B cell (primary cell): ENCODE measurements at regions not wholly inside any gene's neighbourhood (a gene's known extent, or its start where the extent isn't known, plus 50 kb on each side); places are given as distances from the start of the nearest gene placed in this dataset.

Experiments used
- ATAC-seq: fragments of 200-7000 bp; cut with Tn5 transposase; one replicate; pipeline ENCODE4 v1.10.0; 2021; ENCODE audit warnings: low read depth, mild to moderate bottlenecking, moderate number of reproducible peaks, moderate library complexity
- CTCF ChIA-PET: fragments of 350-600 bp; sonication (Branson Sonifier 250); formaldehyde crosslinking; loops from one replicate; lab custom pipeline; 2021; ENCODE audit warnings: antibody characterized with exemption, inconsistent platforms; lab: Charles Lee
- POLR2A ChIA-PET: fragments of 350-600 bp; sonication (Branson Sonifier 250); formaldehyde crosslinking; loops from one replicate; lab custom pipeline; 2021; ENCODE audit warnings: antibody characterized with exemption; lab: Charles Lee
- DNase-seq: peaks from one replicate; pipeline ENCODE4 v3.0.0; 2013
- H2AFZ ChIP-seq: 2 replicates; pipeline ENCODE4 v1.6.1; 2012; ENCODE audit warnings: mild to moderate bottlenecking, low read depth, low read length; ENCODE audit not compliant: insufficient read depth, poor library complexity, severe bottlenecking
- H3K27ac ChIP-seq, 2 donors: 1 replicate in 1 of 2; 2 replicates in 1 of 2; pipeline ENCODE4 v1.5.1; 2012 to 2013; ENCODE audit warnings: low read length in 2 of 2, mild to moderate bottlenecking in 2 of 2, moderate library complexity in 1 of 2
- H3K27me3 ChIP-seq, 4 experiments: fragments of 200-600 bp in 1 of 4; sonication (generic) in 1 of 4; replicated peaks in 1 of 4; 1 replicate in 2 of 4; 2 replicates in 2 of 4; pipeline versions ENCODE4 v1.6.1 to v1.7.0; 2013 to 2016; ENCODE audit warnings: low read length in 3 of 4, mild to moderate bottlenecking in 2 of 4, mixed read lengths in 1 of 4, moderate library complexity in 1 of 4; ENCODE audit not compliant: insufficient read depth in 4 of 4, control insufficient read depth in 3 of 4; ENCODE audit errors: control extremely low read depth in 1 of 4
- H3K36me3 ChIP-seq, 2 experiments: replicated peaks in 1 of 2; 1 replicate in 1 of 2; 2 replicates in 1 of 2; pipeline versions ENCODE4 v1.6.1 to v1.7.1; 2013; ENCODE audit warnings: low read length in 1 of 2; ENCODE audit not compliant: insufficient read depth in 2 of 2, control insufficient read depth in 1 of 2; ENCODE audit errors: control extremely low read depth in 1 of 2, extremely low read depth in 1 of 2
- H3K4me1 ChIP-seq, 2 donors: fragments of 200-600 bp in 1 of 2; sonication (generic) in 1 of 2; 1 replicate in 1 of 2; 2 replicates in 1 of 2; pipeline versions ENCODE4 v1.5.1 to v1.6.1; 2013 to 2017; ENCODE audit warnings: low read length in 2 of 2; ENCODE audit not compliant: control insufficient read depth in 2 of 2, insufficient read depth in 2 of 2
- H3K4me2 ChIP-seq: replicated peaks from 2 replicates; pipeline ENCODE3; 2012; ENCODE audit warnings: mild to moderate bottlenecking, low read depth, low read length; ENCODE audit not compliant: poor library complexity, severe bottlenecking
- H3K4me3 ChIP-seq, 5 experiments: fragments of 200-600 bp in 1 of 5; sonication (generic) in 1 of 5; 1 replicate in 3 of 5; 2 replicates in 2 of 5; pipeline versions ENCODE4 v1.5.1 to v1.7.0; 2011 to 2016; ENCODE audit warnings: low read length in 4 of 5, mild to moderate bottlenecking in 4 of 5, low read depth in 2 of 5, control low read depth in 1 of 5, moderate library complexity in 1 of 5; ENCODE audit not compliant: insufficient read depth in 1 of 5; ENCODE audit errors: control extremely low read depth in 1 of 5, extremely low read depth in 1 of 5
- H3K79me2 ChIP-seq: fragments of 200-600 bp; sonication (generic); one replicate; pipeline ENCODE4 v1.6.0; 2016; ENCODE audit warnings: low read length; ENCODE audit not compliant: control insufficient read depth, insufficient read depth
- H3K9ac ChIP-seq: fragments of 200-600 bp; sonication (generic); 2 replicates; pipeline ENCODE4 v1.6.1; 2017; ENCODE audit warnings: mild to moderate bottlenecking, low read length, moderate library complexity
- H3K9me3 ChIP-seq, 3 donors: one replicate each; pipeline versions ENCODE4 v1.6.1 to v1.7.1; 2013; ENCODE audit warnings: low read length in 2 of 3; ENCODE audit not compliant: control insufficient read depth in 2 of 3, insufficient read depth in 1 of 3; ENCODE audit errors: control extremely low read depth in 1 of 3
- H4K20me1 ChIP-seq: 2 replicates; pipeline ENCODE4 v1.6.0; 2012; ENCODE audit warnings: mild to moderate bottlenecking, low read length; ENCODE audit not compliant: insufficient read depth, control insufficient read depth, poor library complexity, severe bottlenecking
- H3K27ac Mint-ChIP-seq: one replicate; pipeline ENCODE4 v1.8.0; 2021; ENCODE audit warnings: mixed read lengths
- H3K27me3 Mint-ChIP-seq: one replicate; pipeline ENCODE4 v1.8.0; 2021; ENCODE audit warnings: mixed read lengths
- H3K4me1 Mint-ChIP-seq: one replicate; pipeline ENCODE4 v1.8.0; 2021; ENCODE audit warnings: mixed read lengths
- H3K4me3 Mint-ChIP-seq: one replicate; pipeline ENCODE4 v1.8.0; 2021; ENCODE audit warnings: mixed read lengths
- H3K9me3 Mint-ChIP-seq: one replicate; pipeline ENCODE4 v1.8.0; 2022; ENCODE audit warnings: mixed read lengths; ENCODE audit not compliant: insufficient read depth
- EZH2 ChIP-seq: IDR thresholded peaks from 2 replicates; pipeline ENCODE4 v1.6.1; 2012; ENCODE audit warnings: borderline replicate concordance, low read depth, mild to moderate bottlenecking, moderate library complexity, low read length; ENCODE audit not compliant: insufficient read depth, poor library complexity, severe bottlenecking
- WGBS: methylation state at CpG from one replicate; pipeline ENCODE4 v1.1.5; 2013; ENCODE audit warnings: missing lambda C conversion rate; ENCODE audit not compliant: insufficient coverage; 5-methylcytosine and 5-hydroxymethylcytosine counted together
- intact Hi-C: fragments of 100-400 bp; cut with micrococcal nuclease; formaldehyde crosslinking; loops from one replicate; pipeline ENCODE4 v1.10.0; 2022
- TF ChIP-seq, protein P1 (sequence below): fragments of 200-600 bp; IDR thresholded peaks from one replicate; pipeline ENCODE4 v1.8.0; 2022; ENCODE audit warnings: antibody characterized with exemption, mild to moderate bottlenecking

DNA sequence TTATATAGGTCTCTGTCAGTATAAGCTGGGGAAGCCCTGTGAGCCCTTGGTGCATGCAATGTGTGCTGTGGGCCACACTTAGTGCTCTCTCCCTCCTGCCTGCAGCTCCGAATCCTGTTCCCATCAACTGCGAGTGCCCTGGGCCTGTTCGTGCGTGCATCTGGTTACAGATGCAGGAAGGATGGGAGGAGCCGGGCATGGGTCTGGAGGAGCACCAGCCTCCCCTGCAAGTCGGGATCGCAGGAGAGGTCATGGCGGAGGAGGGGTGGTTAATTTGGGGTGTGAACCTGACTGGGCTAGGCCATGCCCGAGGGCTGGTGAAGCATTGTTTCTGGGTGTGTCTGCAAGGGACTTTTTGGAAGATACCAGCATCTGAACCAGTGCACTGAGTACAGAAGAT is 274.6 kb upstream of the IRX4 start:
- Histone ChIP-seq H3K27me3 (no peaks in the 10 kb centered on the region), H3K36me3 (no peaks in the 10 kb centered on the region), H3K27ac (no peak overlapping the region), H2AFZ (no peak overlapping the region), H3K4me2 (no peak overlapping the region), H3K9ac (no peak overlapping the region), H3K79me2 (no peaks in the 10 kb centered on the region), H3K4me1 (no peaks in the 10 kb centered on the region), H3K4me3 (no peak overlapping the region), H3K9me3 (peaks cover 0 to 22% (median 0%) of the 10 kb centered on the region in 3 donors), H4K20me1 (no peaks in the 10 kb centered on the region)
- ChIA-PET POLR2A (no interaction called here), CTCF (no interaction called here)
- DNase-seq (no peak), ATAC-seq (no peak)
- intact Hi-C loops: no loop called here
- H3K27me3 Mint-ChIP-seq: no peaks in the 10 kb centered on the region
- WGBS: 92% methylated on average over 9 of the region's 9 CpGs
- no peak overlapping the region for H3K4me3 Mint-ChIP-seq
- TF ChIP-seq, protein P1, sequence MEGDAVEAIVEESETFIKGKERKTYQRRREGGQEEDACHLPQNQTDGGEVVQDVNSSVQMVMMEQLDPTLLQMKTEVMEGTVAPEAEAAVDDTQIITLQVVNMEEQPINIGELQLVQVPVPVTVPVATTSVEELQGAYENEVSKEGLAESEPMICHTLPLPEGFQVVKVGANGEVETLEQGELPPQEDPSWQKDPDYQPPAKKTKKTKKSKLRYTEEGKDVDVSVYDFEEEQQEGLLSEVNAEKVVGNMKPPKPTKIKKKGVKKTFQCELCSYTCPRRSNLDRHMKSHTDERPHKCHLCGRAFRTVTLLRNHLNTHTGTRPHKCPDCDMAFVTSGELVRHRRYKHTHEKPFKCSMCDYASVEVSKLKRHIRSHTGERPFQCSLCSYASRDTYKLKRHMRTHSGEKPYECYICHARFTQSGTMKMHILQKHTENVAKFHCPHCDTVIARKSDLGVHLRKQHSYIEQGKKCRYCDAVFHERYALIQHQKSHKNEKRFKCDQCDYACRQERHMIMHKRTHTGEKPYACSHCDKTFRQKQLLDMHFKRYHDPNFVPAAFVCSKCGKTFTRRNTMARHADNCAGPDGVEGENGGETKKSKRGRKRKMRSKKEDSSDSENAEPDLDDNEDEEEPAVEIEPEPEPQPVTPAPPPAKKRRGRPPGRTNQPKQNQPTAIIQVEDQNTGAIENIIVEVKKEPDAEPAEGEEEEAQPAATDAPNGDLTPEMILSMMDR: no peak
- no peak for TF ChIP-seq EZH2
- H3K4me1 Mint-ChIP-seq: no peaks in the 10 kb centered on the region
- H3K27ac Mint-ChIP-seq: no peak overlapping the region
- H3K9me3 Mint-ChIP-seq: no peaks in the 10 kb centered on the region

DNA sequence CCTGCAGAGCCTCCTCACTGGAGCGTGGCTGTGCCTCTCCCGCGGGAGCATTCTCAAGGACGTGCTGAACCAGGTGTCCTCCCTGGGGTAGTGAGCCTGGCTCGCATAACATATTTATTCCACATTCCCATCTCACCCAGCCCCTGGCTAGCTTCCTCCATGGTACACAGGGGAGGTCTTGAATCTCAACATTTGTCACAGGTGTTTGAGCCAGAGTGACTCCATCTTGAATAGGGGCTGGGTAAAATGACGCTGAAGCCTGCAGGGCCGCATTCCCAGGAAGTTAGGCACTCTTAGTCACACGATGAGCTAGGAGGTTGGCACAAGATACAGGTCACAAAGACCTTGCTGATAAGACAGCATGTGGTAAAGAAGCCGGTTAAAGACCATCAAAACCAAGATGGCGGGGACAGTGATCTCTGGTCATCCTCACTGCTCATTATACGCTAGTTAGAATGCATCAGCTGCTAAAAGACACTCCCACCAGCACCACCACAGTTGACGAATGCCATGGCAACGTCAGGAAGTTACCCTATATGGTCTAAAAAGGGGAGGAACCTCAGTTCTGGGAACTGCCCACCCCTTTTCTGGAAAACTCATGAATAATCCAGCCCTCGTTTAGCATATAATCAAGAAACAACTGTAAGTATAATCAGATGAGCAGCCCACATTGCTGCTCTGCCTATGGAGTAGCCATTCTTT is 273.8 kb upstream of the IRX4 start:
- Histone ChIP-seq H3K27me3 (no peaks in the 10 kb centered on the region), H3K9me3 (peaks cover 0 to 22% (median 0%) of the 10 kb centered on the region in 3 donors), H4K20me1 (no peaks in the 10 kb centered on the region), H3K4me3 (no peak overlapping the region), H3K36me3 (no peaks in the 10 kb centered on the region), H2AFZ (no peak overlapping the region), H3K4me1 (no peaks in the 10 kb centered on the region), H3K9ac (no peak overlapping the region), H3K4me2 (no peak overlapping the region), H3K79me2 (no peaks in the 10 kb centered on the region), H3K27ac (no peak overlapping the region)
- H3K4me3 Mint-ChIP-seq: no peak overlapping the region
- ChIA-PET CTCF (no interaction called here), POLR2A (no interaction called here)
- intact Hi-C loops: no loop called here
- TF ChIP-seq, protein P1: no peak
- TF ChIP-seq EZH2: no peak
- no peaks in the 10 kb centered on the region for H3K4me1 Mint-ChIP-seq
- no peak for DNase-seq
- H3K27me3 Mint-ChIP-seq: no peaks in the 10 kb centered on the region
- WGBS: 83% methylated on average over 12 of the region's 14 CpGs
- H3K27ac Mint-ChIP-seq: no peak overlapping the region
- peaks cover 2% of the 10 kb centered on the region for H3K9me3 Mint-ChIP-seq
- no peak for ATAC-seq
